ENCODE measurements at regions not wholly inside any gene's neighbourhood (a gene's known extent, or its start where the extent isn't known, plus 50 kb on each side); places are given as distances from the start of the nearest gene placed in this dataset.

DNA sequence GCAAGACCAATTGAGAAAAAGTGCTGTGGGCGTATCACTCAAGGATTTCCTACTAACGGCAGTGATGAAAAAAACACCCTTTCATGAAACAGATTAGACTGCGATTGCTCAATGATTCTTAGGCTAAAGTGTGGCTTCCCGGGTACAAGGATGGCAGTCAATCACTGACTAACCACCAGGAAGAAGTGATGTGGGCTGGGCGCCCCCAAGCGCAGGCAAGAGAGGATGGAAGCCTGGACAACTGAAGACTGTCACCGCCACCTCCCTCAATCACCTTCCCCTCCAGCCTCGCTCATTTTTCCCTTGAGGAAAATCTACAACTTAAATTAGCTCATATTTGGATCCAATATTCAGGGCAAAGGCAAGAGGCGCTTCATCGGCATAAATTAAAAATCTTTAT, 707.2 kb downstream of the MTRR start:
- DNase-seq, result no peak

DNA sequence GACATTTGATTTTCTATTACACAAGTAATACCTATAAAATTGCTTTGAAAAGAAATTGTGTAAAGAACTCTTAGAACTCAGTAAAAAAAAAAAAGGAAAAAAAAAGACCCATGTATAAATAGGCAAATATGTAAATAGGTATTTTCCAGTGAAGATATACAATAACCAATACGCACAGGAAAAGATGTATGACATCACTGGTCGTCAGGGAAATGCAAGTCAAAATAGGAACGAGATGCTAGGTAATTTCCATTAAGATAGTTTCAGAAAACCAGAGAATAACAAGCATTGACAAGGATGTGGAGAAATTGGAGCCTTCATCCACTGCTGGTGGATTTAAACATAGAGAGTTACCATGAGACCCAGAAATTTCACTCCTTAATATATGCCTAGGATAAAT, 708.8 kb downstream of the MTRR start:
- no peak for DNase-seq

DNA sequence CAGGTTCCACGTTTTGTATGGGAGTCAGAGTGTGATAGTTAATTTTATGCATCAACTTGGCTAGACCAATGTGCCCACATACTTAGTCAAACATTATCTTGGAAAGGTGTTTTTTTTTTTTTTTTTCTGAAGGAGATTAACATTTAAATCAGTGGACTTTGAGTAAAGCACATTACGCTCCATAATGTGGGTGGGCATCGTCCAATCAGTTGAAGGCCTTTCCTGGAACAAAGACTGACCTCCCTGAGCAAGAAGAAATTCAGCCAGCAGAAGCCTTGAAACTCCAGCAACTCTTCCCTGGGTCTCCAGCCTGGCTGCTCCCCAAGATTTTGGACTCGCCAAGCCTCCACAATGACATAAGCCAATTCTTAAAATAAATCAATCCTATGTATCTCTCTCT, 711.4 kb downstream of the MTRR start:
- DNase-seq, result no peak

DNA sequence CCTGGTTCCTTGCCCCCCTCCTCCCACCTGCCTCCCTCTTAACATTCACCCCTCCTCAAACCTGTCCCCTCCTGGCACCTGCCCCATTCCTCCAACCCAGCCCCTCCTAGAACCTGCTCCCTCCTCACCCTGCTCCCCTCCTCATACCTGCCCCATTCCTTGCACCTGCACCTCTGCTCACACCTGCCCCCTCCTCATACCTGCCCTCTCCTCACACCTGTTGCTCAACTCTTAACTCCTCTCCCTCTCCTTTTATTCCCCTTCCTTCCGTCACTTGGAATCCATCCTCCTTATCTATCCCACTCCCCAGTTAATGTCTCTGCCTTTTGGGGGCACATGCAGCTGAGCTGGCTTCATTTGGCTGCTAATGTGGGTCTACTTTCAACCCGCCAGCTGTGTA, 712.1 kb downstream of the MTRR start:
- no peak for DNase-seq

DNA sequence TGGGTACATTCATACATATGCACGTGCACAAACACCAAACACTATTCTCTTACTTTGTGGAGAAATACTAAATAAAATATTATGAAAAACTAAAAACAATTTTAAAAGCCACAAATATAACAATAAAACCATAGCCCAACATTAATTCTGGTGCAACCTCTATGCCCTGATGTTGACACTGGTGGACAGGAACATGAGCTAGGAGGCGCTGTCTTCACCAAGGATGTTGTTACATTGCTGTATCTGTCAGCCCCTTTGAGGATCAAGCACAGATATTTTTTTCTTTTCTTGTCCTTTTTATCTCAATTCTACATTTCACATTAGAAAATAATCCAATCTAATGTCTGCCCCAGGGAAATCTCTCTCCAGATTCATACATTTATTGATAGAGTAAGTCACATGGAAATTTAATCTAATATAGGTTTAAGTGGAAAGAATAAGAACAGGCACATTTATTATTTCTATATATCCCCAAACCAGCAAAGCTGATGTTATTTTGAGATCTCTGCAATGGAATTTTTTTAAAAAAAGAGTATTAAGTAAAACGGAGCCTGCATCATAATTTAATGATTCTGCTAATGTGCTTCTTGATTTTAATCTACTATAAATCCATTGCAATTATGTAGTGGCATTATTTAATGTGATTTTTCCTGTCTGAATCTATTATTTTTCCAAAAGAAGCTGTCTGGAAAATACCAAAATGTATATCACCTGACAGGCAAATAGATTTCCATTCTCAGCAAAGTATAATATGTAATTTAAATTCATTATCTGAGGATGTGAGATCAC, 716.5 kb downstream of the MTRR start:
- DNase-seq, result no peak

DNA sequence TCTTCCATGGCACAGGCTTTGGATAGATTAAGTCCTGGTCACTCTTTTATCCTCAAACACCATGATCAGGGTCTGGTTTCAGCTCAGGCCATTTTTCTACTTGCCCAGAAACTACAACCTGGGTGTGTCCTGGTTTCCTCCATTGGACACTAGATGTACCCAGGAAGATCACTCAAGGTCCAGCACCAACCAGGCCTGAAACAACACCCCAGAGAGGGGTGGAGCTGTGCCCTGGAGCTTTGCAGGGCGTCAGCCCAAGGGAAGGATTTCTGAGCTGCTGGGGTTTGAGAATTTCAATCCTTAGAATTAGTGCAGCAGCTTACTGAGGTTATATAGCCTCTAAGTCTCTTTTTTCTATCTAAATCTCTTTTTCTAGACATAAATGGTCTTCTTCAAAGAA, 722.0 kb downstream of the MTRR start:
- no peak for DNase-seq

DNA sequence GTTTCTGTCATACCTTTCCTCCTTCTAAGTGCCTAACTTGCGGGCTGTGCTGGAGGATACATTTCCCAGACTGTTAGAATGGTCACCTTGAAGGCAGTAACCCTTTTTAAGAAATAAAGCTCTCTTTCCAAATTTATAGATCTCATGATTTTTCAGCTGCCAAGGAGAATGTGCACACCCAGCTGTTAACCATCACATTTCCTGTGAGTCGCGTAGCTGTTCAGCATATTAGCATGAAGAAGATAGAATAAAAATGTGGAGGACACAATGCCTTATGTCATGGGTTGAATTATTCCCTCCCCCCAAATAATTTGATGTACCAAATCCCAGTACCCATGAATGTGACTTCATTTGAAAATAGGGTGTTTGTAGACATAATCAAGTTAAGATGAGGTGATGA, 729.4 kb downstream of the MTRR start:
- no peak for DNase-seq

DNA sequence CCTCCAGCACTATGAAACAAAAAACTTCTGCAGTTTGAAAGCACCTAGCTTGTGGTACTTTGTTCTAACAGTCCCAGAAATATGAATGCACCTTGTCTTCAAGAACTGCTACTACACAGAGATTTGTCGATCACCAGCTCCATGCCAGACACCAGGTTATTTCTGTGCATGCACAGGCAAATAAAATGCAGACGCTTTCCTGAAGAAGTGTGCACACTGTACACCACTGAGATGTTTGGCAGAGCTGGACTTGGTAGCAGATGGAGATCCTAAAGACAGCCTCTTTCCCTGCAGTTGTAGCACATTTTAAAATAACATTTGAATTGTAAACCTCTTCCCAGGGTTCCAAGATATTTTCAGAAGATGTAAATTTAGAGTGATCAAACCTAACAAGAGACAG, 730.0 kb downstream of the MTRR start:
- DNase-seq, result no peak

DNA sequence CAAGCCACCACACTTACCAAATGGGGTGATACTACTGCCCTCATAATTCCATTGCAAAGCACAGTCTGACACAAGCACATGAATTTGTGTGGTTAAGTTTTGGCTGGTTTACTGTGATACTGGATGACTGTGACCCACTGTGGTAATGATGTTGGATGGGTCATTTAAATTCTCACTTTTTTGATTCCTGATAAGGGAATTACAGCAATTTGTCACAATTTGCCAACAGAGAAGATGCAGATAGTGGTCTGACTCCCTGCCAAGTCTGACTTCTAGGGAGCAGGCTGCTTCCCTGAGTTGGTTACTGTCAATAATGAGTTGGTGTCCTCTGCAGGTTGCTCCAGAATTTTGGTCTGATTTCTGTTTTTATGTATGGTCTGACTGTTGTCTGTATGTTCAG, 731.9 kb downstream of the MTRR start:
- DNase-seq, result no peak

DNA sequence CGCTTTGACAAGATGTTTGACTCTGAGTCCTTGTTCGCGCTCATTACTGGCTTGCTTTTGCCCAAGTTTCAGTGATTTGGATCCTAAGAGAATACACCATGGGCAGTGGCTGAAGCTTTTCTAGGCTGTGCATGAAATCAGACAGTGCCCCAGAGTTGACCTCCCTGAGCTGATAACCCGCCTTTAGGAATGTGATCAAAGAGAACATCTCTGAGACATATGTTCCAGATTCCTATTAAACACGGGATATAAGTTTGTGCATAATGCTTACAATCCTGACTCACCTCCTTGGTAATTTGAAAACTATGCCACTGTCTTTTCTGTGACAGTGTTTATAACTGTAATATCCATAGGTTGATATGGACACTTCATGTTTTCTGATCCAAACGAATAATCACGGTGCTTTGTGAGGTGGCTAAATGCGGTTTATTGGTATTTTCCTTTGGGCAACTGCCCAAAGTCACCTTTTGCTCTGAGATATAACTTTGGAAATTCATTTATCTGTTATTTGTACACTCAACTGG, 732.9 kb downstream of the MTRR start:
- no peak for DNase-seq

DNA sequence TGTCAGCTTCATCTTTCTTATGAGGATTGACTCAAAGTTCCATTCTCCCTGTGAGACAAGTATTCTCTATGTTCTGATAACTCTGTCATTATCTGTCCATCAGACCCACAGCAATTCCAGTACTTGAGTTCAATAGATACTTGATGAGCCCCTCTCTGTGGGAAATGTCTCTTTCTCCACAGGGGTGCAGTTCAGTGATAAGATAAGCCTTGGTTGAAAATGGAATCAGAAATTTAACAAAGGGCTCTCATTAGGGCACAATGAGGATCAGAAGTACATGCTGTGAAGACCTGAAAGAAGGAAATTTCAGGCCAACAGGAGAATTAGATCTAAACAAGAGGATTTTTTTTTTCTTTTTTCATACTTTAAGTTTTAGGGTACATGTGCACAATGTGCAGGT, 737.3 kb downstream of the MTRR start:
- DNase-seq, result no peak

DNA sequence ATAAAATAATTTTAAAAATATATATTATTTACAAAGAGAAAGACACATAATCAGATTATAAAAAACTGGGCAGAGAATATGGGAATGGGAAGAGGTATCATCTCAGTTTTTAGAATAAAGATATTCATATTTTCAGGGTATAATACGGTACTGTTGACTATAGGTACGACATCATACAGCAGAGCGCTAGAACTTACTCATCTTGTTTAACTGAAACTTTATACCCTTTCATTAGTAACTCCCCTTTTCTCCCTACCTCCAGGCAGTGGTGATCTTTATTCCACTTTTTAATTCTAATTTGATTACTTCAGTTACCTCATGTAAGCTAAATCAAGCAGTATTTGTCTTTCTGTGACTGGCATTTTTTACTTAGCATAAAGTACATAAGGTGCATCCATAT, 742.1 kb downstream of the MTRR start:
- no peak for DNase-seq

DNA sequence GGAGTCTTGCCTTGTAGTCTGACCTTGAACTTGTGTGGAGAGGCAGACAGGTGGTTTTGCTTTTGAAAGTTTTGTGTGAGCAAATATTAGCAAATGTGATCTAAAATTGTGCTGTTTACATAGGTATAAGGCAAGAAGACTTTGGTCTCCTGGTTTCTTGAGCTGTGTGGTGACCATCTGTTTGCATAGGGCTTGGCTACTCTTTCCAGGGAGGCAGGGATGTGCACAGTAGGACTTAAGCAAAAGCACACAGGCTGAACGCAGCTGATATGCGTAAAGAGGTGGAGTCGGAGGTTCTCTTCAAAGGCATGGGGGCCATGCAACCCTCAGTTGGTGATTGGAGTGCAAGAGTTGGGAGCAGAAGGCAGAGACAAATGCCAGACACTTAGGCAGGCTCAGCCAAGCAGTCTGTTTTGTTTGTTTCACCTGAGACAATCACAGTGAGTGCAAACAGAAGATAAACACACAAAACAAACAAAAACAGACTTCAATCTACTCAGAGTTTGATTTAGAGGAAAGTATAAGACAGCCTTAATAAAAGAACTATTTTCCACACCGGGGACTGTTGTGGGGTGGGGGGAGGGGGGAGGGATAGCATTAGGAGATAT, 744.2 kb downstream of the MTRR start:
- no peak for DNase-seq

DNA sequence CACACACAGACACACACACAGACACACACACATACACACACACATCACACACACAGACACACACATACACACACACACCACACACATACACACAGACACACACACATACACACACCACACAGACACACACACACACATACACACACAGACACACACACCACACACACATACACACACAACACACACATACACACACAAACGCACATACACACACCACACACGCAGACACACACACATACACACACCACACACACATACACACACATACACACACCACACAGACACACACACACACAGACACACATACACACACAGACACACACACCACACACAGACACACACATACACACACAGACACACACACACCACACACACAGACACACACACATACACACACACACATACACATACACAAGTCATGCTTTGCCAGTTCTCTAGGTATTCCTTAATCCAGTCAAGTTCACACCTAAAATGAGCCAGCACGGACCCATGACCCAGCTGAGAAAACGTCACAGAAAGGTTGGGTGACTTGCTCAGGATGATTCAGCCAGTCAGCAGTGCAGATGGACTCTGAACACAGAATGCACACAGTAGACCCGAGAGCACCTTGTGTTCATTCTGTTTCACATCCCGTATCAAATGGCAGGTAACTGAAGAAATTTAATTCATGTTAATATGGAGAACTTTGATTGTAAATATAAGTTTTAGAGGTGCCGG, 746.4 kb downstream of the MTRR start:
- DNase-seq, result no peak

DNA sequence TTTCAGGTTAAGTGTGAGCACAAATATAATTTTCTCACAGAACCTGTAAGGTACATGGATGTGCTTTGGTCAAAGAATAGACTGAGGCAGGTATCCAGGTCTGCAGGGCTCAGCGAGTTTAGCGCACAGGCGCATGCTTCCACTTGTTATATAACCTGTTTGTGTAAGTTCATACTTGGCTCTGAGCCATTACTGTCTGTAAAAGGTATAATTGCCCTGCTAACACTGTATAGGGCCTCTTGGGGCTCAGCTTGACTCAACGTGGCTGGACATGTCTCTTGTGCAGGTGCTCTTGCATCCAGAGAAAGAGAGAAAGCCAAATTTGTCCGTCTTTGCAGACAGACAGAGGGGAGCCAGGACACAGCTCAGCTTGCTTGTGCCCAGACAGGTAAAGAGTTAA, 759.6 kb downstream of the MTRR start:
- DNase-seq, result no peak

DNA sequence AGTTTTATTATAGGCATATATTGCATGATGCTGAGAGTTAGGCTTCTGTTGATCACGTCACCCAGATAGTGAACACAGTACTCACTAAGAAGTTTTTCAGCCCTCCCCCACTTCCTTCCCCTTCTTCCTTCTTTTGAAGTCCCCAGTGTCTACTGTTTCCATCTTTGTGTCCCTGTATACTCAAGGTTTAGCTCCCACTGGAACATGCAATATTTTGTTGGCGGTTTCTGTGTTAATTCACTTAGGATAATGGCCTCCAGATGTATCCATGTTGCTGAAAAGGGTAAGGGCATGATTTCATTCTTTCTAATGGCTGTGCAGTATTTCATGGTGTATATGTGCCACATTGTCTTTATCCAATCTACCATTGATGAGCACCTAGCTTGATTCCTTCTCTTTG, 764.3 kb downstream of the MTRR start:
- DNase-seq, result no peak

DNA sequence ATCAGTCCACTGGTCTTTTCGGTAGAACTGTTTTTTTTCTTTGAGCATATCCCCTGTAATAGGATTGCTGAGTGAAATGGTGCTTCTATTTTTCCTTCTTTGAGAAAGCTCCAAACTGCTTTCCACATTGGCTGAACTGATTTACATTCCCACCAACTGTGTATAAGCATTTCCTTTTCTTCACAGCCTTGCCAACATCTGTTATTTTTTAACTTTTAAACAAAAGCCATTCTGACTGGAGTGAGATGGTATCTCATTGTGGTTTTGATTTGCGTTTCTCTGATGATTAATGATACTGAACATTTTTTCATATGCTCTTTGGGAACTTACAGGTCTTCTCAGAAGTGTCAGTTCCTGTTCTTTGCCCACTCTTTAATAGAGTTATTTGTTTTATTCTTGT, 764.7 kb downstream of the MTRR start:
- no peak for DNase-seq

DNA sequence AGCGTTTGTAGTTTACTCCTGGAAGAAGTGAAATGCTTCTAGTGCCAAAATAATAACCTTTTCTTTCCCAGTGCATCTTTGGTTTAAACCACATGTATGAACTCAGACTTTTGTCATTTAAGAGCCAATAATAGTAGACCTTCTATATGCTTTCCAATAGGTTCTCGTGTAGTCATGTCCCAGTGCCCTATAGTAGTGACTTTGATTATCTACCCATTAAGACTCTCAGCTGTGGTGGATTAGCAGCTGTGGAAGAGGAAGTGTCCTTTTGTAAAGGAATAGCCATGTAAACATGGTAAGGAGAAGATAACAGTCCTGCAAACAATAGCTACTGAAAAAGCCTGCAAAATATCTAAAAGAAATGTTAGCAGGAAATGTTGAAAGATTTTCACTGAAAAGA, 765.3 kb downstream of the MTRR start:
- no peak for DNase-seq

DNA sequence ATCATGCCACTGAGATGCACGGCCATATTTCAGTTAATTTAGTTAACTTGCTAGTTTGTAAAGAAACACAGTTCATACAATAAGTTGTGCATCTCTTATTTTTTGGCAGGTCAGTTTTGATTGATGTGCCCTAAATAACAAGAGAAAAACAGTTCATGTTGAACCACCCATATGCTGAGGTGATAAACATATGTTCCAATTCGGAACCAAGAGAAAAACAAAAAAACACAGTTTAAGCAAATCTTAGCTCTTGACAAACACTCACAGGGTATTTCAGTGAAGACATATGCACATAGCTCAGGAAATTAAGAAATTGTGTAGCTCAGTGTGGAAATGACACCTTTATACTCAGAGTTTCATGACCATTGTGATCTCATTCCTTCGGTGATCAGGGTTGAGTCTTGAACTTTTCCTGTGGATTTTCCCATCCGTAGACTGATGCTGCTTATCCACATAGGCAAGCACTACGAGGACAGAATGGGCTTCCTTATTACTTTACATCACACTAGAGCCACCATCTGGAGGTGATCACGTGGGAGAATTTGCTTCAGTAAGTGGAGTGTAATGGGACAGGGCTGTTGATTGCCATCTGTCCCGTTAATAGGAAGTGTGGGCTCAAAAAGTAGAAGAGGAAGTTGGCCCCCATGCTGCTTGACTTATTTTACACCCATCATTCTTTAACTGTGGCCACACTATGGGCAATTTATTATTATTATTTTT, 773.0 kb downstream of the MTRR start:
- DNase-seq, result no peak

DNA sequence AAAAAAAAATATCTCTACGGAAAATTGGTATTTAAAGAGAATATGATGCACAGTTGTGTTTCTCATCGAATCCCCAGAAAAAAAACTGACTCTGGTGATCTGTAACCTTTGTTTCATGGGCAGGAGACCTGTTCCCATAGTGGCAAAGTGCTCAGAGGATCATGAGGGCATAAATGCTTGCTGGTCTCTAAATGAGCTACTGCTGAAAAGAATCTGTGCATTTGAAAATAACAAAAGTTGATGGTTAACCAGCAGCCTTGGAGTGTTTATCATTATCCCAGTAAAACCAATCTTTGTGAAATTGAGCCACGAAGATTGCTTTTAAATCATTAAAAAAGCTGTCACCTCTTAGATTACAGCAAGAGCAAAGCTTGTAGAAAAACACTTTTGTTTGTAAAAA, 775.4 kb downstream of the MTRR start:
- DNase-seq, result no peak

DNA sequence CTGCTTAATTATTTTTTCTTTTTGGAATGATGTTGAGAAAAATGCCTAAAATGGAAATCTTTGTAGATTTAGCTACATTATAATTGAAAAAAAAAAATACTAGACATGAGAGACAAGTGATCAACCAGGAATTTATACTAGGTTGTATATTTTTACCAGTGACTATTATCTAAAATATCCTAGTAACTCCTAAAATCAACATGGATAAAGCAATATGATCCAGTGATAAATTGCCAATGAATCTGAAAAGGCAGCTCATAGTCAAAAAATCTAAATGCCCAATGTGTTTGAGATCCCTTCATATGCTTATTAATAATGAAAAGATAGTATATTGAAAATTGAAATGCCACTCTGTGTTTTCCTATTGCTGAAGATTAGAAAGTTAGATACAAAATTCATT, 778.2 kb downstream of the MTRR start:
- DNase-seq, result no peak

DNA sequence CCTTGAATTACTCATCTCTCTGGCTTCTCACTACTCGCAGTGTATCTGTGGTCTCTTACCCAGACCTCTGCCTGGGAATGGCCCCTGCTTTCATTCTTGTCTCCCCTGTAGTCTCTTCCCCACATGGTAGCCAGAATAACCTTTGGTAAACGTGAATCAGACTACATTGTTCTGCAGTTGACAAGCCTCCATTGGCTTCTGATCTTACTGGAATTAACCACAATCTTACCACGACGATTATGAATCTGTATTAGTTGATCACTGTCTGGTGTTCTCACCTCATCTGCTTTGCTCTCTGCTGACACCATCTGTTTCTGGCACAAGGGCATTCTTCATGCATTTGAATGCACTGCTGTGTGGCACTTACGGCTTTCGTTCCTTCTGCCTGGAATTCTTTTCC, 781.2 kb downstream of the MTRR start:
- no peak for DNase-seq

Measured in suppressor macrophage (primary cell).